ENCODE measurements at regions not wholly inside any gene's neighbourhood (a gene's known extent, or its start where the extent isn't known, plus 50 kb on each side); places are given as distances from the start of the nearest gene placed in this dataset.

DNA sequence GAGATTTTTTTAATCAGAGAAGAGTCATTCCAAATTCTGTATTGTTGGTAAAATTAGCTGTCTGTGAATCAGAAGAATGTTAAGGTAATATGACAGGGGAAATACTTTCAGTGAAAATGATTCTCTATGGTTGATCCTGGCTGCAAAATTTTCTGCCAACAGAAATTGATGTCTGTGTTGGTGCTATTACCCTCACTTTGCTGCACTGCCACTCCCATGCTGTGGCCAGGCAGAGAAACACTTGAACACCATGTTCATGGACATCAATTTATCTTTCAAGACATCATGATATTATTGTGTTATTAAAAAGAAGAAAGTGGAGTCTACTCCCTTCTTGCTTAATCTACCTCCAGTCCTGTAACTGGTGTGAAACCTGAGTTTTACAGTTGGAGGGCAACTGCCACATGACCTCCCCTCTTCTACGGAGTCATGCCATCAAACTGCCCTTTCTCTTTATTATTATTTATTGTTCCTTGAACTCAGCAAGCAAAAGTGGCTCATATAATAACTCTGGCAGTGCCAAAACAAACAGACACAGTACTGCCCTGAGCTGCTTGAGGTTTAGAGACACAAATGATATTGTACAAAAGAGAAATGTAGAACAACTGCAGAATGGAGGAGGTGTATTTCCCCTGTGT, 288.0 kb upstream of the JAG1 start:
- DNase-seq: no peak

DNA sequence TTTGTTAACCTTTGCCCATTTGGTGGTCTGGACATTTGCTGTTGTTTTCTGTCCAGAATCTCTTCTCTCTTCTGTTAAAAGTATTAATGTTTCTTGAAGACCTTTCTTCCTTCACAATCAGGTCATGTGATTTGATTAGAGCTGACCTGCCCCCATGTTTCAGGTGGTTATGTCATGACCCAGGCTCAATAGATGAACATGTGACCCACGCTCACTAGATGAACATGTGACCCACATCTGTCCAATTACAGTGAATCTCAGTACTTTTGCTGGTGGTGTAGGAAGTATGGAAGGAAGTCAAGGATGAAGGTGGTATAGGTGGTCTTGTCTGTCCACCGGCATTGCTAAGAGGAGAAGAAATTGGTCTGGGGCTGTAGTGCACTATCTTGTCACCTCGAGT, 289.1 kb upstream of the JAG1 start:
- DNase-seq: no peak

DNA sequence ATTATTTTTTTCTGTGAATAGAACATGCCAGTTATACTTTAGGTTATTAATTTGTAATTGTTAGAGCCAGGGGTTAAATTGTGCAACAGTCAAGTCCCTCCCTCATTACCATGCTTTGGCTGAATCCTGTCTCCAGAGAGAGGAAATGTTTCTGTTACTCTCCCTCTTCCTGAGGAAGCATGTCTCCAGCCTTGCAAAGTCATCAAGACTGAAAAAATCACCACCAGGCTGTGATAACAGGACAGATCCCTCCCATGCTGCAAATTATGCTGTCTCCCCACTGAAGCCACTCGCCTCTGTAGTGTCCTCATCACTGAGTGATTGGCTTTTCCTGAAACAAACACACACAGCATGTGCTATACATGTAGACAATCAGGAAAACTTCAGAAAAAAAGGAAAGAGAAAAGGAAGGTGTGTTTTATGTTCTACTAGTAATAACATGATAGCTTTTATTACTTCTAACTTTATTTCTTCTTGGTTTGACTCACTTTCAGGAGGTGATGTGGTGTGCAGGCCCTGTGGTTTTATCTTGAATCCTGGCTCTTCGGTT, 290.0 kb upstream of the JAG1 start:
- peak in 1 of 2 donors; percentile 49 for DNase-seq

DNA sequence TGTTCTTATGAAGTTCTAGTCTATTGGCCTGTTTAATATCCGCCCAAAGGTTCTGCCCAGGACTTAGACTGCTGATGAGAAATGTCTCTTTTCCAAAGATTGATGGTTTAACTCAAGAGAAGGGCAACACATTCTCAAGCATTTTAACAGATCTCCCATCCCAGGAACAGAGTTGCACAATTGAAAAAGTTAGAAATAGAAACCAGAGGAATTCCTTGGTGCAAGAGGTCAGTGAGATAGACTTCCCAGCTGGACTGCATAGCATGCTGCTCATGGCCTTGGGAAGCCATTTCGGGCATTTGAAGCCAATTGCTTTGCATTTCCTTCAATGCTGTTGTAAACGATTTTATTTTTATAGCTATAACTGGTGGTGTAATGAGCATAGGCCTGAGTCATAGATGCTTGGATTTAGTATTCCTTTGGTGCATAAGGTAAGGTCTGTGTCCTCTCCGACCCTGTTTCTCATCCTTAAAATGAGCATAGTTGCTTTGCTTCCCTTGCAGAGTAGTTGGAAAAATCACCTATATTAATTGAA, 292.2 kb upstream of the JAG1 start:
- no peak for DNase-seq

DNA sequence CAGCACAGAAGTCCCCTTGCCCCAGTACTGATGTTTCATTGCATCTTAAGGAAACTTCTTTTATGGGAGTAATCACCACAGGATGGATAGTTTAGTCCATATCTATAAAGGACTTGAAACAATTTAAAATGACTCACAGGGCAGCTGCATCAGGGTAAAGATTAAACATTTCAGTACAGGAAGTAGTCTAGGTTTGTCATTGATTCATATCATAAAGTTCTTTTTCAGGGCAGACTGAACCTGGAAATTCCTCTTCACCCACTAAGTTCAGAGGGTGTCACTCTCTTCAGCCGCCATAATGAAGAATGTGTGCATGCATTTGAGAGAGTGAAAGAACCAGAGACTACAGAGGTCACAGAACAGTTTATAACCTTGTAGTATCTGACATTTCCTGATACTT, 296.3 kb upstream of the JAG1 start:
- no peak for DNase-seq

DNA sequence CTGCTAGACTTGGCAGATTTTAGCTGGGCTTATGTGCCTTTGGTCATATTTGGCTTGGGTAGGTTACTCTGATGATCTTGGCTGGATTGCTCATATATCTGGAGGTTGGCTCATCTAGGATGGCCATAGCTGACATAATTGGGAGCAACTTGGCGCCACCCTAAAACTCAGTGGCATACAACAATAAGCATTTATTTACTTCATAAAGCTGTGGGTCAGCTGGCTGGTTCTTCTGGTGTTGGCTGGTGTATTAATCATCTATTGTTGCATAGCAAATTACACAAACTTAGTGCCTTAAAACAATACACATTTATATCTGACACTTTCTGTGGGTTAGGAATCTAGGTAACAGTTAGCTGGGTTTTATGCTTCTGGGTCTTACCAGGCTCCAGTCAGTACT, 297.3 kb upstream of the JAG1 start:
- DNase-seq: no peak

DNA sequence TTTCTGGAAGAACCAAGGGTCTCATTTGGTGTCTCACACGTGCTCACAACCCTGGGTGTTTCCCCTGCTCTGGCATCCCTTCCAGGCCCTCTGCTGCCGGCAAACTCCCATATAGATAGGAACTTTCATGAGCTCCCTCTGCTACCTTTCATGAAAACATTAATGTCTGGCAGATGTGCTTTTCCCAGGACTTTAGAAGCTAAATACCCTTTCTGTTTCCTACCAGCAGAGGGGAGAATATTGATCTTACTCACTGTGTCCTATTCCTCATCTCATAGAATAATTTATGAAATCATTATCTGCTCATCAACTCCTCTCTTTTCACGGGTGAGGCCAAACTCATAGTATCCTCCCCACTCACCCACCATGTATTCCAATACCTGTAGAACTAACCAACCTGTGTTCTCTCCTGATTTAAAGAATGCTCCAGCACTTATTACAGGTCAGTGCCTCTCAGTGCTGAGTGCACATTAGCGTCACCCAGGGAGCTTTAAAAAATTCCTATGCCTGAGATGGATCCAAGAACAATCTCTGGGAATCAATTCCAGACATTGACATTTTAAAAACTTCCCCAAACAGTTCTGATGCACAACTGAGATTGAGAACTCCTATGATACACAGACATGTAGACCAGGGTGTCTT, 298.5 kb upstream of the JAG1 start:
- no peak for DNase-seq

DNA sequence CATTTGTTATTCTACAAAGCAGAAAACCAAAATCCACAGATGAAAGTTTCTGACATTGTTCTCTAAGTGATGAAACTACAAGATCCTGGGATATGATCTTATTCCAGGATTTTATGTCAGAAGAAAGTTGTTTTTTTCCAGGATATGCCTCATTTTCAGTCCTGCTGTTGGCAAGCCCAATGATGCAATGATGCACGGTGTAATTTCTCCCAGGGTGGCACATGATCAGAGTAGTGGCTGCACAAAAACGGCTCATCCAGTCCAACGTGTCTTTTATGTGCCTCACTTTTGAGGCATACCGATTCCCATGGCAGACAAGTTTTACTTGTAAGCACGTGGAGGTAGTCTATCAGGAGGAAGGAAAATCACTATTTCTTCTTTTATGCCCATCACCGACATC, 302.3 kb upstream of the JAG1 start:
- DNase-seq: no peak

DNA sequence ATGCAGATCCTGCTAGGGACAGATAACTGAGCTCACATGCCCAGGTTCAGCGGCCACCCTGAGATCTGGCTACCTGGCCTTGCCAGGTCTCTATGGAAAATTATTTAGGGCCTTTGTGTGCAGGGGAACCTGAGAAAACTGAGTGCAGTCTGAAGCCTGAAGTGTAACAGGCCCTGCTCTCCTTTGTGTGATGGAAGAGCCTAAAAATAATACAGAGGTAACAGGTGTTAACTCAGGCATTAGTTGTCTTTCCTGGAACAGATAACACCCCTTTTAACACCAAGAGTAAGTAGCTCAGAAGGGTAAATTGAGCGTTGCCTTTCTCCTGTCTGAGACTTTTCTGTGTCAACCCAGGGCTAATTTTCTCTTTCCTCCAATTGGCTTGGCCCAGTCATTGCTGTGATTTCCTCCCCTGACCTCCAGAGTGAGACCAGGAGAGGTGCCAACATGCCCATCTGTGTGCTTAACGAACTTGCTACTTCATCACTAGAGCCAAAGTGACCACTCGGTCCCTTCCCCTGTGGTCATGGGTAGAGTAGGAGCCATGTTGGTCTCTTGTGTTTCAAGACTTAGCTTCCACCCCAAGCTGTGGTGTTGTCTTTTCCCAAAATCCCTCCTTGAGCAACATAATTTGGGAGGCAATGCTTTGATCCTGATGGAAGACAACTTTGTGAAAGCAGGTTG, 304.4 kb upstream of the JAG1 start:
- DNase-seq: no peak

DNA sequence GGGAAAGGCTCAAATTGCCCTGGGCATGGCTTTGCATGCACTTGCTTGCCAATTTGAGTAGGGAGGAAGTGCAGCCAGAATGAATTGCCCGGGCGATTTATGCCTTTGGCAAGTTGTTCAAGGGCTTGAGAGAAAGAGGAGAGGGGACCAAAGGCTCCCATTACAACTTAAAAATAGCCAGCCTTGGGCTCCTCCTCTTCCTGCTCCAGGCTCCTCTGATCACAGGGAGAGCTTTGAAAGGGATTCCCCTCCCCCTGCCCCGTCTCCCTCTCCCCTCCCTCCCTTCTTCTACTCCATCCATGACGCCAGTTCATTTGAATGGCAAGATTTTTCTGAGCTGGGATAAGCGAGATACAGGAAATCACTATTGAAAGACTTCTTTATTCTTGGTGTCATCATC, 304.9 kb upstream of the JAG1 start:
- no peak for DNase-seq

DNA sequence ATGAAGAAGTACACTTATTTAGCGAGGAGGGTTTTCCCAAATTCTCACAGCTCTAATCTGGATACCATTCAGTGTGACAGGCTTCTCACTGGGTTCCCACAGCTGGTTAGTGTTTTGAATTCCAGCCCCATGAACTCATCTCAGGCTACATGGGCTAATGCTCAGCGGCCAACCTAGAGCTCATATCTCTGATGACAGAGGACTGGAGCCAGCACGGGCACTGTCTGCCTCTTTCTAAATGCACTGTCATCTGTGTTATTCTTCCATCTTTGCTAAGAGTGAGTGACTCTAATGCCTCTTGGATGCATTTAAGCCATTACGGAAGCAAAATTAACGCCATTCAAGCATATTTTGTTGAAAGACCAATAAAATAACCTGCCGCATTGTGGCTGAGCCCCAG, 308.9 kb upstream of the JAG1 start:
- DNase-seq: no peak

DNA sequence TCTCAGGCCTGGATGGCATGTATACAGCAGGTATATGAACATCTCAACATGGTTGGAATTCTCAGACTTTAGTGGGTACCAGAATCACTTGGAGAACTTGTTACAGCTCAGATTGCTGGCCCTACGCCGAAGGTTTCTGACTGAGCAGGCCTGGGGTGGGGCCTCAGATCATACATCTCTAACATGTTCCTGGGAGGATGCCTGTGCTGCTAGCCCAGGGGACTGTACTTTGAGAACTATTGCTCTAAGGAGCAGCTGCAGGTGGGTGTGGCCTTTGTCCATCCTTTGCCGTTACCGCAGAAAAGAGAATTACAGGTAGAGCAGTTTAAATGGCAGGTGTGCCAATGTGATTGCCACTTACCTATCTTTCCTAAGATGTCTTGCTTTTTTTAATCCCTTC, 310.5 kb upstream of the JAG1 start:
- no peak for DNase-seq

DNA sequence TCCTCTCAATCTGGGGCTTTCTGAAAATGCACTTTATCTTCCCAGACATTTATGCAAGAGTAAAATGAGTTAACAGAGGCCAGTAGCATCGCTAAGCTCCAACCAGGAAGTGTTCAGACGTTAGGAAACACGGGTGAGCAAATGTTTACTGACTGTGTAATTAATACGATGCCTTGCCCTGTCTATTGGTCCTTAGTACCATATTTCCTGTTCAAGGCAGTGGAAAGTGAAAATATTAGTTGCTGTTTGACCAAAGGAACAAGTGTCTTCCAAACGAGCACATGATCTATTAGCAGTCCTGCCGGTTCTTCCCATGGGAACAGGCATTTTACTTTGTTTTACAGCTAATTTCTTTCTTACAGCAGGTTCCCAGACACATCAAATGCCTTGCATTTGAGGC, 311.1 kb upstream of the JAG1 start:
- DNase-seq: no peak

DNA sequence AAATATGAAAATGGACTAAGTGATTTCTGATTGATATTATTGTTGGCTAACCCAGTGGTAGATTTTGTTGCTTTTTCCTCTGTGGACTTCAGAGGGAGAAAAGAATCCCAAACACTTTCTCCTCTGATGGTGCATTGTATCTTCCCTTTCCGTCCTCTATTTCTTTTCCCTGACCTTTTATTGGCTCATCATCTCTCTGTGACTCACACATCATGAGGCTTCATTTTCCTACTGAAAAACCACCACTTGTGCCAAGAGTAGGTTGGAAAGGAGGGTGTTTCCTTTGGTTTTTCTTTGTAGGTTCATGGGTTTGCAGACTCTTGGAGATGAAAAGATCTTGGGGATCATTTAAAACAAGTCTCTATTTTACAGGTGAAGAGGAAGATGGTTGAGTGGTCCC, 311.7 kb upstream of the JAG1 start:
- no peak for DNase-seq

DNA sequence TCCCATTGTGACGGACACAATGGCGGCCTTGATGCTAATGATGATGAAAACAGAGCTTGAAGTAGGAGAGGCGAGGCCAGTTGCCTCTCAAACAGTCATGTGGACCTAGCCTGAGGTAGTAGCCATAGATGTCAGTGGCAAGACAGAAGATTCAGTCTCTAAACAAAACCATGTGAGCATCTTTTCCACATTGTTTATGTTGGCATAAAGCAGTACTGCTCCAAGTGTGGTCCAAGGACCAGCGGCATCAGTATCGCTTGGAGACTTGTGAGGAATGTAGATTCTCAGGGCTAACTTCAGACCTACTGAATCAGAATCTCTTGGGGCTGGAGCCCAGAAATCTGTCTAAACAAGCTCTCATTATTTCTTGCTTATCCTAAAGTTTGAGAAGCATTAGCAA, 312.8 kb upstream of the JAG1 start:
- no peak for DNase-seq

DNA sequence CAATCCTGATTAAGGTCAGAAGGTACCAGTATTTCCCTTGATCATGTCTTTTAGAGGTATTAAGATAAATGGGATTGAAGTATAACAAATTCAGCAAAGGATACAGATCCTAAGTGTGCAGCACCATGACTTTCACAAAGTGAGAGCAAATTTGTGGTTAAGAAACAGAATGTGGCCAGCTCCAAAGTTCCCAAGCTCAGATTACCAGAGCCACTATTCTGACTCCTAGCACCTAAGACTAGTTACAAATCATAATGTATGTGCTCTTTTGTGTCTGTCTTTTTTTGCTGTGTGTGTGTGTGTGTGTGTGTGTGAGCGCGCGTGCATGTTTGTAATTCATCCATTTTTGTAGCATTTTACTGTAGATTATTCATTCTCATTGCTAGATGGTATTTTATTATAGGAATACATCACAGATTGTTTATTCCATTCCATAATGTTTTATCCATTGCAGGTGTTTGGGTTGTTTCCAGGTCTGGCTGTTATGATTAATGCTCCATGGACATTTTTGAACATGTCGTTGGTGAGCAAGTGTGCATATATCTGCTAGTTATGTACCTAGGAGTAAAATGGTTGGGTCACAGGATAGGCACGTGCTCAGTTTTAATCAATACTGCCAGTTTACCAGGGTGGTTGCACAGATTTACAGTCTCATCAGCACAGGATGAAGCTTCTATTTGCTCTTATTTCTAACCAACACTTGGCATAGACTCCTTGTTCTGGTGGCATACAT, 314.0 kb upstream of the JAG1 start:
- DNase-seq: no peak

DNA sequence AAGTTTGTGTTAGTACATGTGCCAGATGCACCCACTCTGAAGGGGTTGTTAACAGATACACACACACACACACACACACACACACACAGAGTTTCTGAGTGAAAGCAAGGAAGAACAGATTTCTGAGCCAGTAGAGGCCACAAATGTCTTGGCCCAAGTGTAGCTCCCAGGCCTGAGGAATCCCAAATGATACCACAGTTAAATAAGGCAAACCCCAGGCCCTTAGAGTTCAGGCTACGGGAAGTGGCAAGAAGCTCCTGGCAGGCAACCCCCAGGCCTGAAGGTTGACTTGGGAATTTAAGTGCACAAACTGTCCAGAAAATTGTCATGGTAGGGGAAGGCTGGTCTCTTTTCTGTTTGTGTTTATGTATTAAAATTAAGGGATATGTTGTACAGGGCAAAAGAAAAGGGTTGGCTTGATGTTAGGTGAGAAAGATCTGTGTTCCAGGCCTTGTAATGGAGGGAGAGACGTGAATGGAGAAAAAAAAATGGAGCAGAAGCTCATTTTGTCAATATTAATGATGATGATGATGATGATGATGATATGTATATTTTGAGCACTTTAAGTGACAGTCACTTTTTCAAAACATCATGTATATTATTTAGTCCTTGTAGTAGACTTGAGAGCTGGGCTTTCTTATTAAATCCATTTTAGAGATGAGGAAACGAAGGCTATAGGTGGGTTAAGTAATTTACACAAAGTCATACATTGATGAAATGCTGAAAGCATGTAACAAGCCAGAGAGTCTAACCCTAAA, 317.0 kb upstream of the JAG1 start:
- DNase-seq: no peak

DNA sequence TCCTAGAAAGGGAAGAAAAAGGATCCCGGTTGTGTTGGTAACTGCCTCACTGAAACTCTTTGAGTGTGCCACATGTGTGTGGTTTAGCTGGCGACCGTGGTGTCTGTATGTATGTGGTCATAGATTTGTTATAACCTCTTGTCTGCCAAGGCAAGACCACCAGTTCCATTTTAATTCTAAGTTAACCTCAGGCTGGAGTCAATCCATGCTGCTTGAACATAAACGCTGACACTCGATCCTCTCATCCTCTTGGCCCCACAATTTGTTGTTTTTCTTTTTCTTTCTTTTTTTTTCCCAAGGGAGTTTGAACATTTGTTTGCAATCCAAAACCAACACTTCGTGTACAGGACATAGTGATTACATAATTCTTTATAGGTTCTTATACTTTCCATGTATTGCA, 318.9 kb upstream of the JAG1 start:
- no peak for DNase-seq

DNA sequence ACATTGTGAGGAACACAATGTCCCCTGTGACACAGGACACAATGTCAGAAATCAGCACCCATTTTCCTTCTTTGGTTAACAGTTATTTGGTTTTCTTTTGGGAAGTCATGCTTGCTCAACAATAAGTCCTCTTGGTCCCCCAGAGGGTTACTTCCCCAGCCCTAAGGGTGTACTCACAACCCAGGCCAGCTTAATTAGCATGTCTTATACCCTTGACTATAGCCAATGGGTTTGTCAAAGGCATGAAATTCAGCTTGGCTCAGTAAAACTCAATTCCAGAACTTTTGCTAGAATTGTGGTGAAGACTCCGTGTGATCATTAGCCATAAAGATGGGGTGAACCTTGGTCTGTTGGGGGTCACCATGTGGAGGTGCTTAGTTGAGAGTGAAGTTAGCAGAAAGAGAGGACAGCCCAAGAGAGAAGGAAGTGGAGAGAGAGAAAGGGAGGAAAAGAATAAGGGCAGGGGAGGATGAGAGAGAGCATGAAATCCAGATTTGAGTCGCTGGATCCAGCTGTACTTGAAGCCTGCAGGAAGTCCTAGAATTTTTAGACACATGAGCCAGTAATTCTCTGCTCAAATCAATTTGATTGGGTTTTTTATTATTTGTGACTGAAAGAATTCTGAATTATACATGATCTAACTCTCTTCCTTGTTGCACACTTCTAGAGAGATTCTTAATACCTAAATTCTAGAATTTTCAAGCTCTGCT, 321.3 kb upstream of the JAG1 start:
- DNase-seq: no peak

DNA sequence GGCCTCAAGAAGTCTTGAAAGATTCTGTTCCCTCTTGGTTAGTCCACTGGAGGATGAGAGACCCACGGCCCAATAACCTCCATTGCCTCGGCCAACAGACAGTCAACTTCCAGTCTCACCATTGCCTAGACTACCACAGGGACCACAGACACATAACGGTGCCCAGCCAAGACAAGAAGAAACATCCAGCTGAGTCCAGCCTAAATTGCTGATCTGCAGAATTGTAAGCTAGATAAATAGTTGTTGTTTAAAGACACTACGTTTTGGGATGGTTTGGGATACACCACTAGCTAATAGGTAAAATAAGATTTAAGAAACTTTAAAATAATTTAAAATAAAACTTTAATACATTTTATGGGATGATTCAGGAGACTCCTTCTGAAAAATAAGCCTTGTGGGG, 324.7 kb upstream of the JAG1 start:
- no peak for DNase-seq

DNA sequence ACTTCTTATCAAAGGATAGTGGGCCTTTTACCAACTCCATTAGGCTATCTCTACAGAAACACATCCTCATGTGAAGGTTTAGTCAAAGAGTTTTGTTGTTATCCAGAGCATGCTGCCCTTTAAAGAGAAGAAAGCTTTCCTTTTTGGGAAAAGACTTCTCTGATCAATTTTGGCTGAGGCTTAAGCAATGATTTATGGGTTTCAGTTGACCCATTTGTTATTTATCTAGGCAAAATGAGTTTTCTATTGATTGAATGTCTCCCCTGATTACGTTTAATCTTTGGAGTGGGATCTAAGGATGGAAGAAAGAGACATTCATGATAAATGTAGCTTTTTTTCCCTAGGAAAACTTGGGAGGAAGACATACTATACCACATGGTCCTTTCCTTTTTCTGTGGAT, 326.6 kb upstream of the JAG1 start:
- no peak for DNase-seq

DNA sequence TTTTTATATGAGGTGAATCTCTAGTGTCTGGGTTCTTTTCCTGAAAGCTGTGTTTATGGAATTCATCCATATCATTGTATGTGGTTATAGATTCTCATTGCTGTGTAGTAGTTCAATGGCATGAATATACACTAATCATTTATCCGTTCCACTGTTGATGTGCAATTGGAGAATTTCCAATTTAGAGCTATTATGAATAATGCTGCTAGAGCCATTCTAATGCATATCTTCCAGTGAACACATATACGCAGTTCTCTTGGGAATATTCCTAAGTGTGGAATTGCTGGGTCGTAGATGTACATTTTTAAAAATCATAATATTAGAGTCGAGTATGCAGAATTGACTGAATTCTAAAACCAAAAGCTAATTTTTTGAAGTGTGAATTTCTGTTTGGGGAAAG, 327.5 kb upstream of the JAG1 start:
- DNase-seq: no peak
